ENCODE measurements at regions not wholly inside any gene's neighbourhood (a gene's known extent, or its start where the extent isn't known, plus 50 kb on each side); places are given as distances from the start of the nearest gene placed in this dataset.

DNA sequence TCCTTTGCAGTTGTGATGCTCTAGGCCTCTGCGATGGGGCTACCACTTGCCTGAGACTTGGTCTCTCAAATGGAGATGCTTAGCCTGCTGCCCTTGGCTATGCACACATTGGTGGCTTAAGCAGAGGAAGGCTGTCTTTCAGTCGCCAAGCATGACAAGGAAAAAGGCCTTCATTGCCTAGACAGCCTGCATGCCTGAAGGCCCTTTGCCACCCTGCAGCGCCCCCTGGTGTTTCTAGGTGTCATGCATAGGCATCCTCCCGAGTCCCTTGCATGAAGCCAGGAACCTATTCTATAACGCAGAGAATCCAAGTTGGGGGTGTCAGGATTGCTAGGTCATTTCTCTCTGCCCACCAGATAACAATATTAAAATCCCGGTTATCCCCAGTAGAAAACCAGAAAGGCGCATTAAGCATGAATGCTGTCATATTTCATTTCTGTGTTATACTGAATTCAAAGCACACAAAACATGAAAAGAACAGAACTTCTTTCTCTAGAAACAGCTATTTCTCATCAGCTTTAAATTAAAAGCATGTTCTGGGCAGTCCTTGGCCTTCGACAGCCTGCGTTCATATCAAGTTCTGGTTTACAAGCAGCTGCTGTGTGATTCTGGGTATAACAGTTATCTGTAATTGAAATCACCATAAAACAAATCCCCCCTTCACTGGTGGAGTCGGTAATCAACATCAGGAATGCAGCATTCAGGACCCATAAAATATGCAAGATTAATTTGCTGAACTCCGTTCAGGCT, 59.7 kb upstream of the TRPC7 start:
- TF ChIP-seq, protein P1, sequence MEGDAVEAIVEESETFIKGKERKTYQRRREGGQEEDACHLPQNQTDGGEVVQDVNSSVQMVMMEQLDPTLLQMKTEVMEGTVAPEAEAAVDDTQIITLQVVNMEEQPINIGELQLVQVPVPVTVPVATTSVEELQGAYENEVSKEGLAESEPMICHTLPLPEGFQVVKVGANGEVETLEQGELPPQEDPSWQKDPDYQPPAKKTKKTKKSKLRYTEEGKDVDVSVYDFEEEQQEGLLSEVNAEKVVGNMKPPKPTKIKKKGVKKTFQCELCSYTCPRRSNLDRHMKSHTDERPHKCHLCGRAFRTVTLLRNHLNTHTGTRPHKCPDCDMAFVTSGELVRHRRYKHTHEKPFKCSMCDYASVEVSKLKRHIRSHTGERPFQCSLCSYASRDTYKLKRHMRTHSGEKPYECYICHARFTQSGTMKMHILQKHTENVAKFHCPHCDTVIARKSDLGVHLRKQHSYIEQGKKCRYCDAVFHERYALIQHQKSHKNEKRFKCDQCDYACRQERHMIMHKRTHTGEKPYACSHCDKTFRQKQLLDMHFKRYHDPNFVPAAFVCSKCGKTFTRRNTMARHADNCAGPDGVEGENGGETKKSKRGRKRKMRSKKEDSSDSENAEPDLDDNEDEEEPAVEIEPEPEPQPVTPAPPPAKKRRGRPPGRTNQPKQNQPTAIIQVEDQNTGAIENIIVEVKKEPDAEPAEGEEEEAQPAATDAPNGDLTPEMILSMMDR (IDR thresholded peaks at IDR 0.05; ENCODE audit: low read depth, low read length, poor library complexity, severe bottlenecking) = peak; percentile 93
- no peak for TF ChIP-seq EZH2phosphoT487 (IDR thresholded peaks at IDR 0.05; ENCODE audit: borderline replicate concordance, low read length)
- no peaks in the 10 kb centered on the region for H3F3A ChIP-seq (ENCODE audit: control insufficient read depth, insufficient read depth)
- H3K27ac ChIP-seq (ENCODE audit: low read depth, low read length) = no peak overlapping the region

DNA sequence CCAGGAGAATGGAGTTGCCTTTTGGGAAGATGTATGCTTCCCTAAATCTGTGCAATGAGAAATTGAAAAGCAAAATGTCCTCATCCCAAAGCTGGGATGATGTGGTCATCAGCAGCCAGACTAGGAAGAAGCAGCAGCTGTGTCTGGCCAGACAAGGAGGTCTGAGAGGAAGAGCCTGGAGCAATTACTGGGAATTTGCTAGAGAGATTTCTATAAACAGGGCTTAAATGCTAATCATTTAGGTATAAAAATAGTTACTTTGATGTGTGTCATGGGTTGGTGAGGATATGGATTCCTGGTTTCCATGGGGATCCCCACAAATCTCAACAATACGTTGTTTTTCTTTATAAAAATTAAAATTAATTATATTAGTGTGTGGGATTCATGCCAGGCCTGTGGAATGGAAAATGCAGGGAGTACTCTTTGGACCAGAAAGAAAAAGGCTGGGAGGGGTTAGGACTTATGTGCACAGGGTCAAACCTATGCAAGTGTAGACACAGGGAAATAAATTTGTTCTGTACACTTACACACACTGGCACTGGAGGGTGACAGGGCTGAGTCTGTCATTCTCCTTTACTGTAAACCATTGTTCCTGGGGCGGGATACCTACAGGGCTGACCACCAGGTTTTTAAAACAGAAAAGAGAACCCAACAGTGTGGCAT, 58.7 kb upstream of the TRPC7 start:
- no peak for TF ChIP-seq EZH2phosphoT487 (IDR thresholded peaks at IDR 0.05; ENCODE audit: borderline replicate concordance, low read length)
- TF ChIP-seq, protein P1 (IDR thresholded peaks at IDR 0.05; ENCODE audit: low read depth, low read length, poor library complexity, severe bottlenecking) = no peak
- Histone ChIP-seq H3K4me3 (ENCODE audit: low read length) (no peak overlapping the region), H3K4me2 (ENCODE audit: low read length) (no peak overlapping the region), H3K27ac (ENCODE audit: low read depth, low read length) (no peak overlapping the region), H3K79me2 (ENCODE audit: control insufficient read depth, low read length) (no peaks in the 10 kb centered on the region), H3K4me1 (ENCODE audit: control insufficient read depth, low read length) (no peaks in the 10 kb centered on the region), H3K27me3 (ENCODE audit: control insufficient read depth, low read length) (no peaks in the 10 kb centered on the region), H3K36me3 (ENCODE audit: control insufficient read depth, low read length) (no peaks in the 10 kb centered on the region), H3K9me3 (ENCODE audit: control insufficient read depth, insufficient read depth, low read length) (no peaks in the 10 kb centered on the region), H4K20me1 (ENCODE audit: control insufficient read depth, insufficient read depth, low read depth, low read length) (no peaks in the 10 kb centered on the region), H3K9me2 (replicated peaks; ENCODE audit: control insufficient read depth, low read length) (no peaks in the 10 kb centered on the region), H3F3A (ENCODE audit: control insufficient read depth, insufficient read depth) (no peaks in the 10 kb centered on the region)

More for the DNA sequence above, 59.7 kb upstream of the TRPC7 start:
- no peak overlapping the region for H3K4me2 ChIP-seq (ENCODE audit: low read length)
- H4K20me1 ChIP-seq (ENCODE audit: control insufficient read depth, insufficient read depth, low read depth, low read length) = no peaks in the 10 kb centered on the region
- H3K4me1 ChIP-seq (ENCODE audit: control insufficient read depth, low read length) = no peaks in the 10 kb centered on the region
- H3K36me3 ChIP-seq (ENCODE audit: control insufficient read depth, low read length) = no peaks in the 10 kb centered on the region
- H3K27me3 ChIP-seq (ENCODE audit: control insufficient read depth, low read length) = no peaks in the 10 kb centered on the region
- no peaks in the 10 kb centered on the region for H3K79me2 ChIP-seq (ENCODE audit: control insufficient read depth, low read length)
- no peaks in the 10 kb centered on the region for H3K9me3 ChIP-seq (ENCODE audit: control insufficient read depth, insufficient read depth, low read length)
- H3K9me2 ChIP-seq (replicated peaks; ENCODE audit: control insufficient read depth, low read length) = no peaks in the 10 kb centered on the region
- H3K4me3 ChIP-seq (ENCODE audit: low read length) = no peak overlapping the region

DNA sequence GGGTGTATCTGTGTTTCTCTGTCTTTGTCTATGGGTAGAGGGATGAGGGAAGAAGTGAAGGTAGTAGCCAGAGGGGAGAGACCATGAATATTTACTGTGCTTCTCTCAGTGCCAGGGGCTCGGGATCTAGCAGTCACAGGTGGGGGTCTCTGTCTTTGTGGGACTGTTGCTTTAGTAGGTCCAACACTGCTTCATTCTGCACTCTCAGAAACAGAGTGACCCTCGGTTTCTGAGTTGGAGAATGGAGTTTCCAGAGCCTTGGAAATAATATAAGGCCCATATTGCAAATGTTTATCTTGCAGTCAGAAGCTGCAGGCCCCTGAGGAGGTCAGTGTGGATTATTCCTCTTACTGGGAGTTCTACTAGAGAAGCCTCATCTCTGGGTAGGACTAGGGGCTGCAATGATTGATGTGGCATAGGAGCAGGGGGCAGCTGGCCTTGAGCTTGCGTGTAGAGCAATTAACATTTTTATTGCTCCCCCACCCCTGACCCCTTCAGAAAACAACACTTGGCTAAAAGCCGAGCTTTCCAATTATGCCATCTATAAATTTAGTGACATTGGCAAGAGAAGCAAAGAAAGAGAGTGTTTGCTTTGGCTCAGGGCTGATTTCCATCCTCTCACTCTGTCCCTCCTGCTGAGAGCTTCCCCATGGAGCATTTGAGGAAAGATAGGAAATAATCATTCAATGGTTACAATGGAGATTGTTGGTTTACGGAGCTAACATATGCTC, 55.0 kb upstream of the TRPC7 start:
- Histone ChIP-seq H3K9me2 (replicated peaks; ENCODE audit: control insufficient read depth, low read length) (no peaks in the 10 kb centered on the region), H3K4me3 (ENCODE audit: low read length) (no peak overlapping the region), H3K4me2 (ENCODE audit: low read length) (no peak overlapping the region), H3K27me3 (ENCODE audit: control insufficient read depth, low read length) (no peaks in the 10 kb centered on the region), H3K9me3 (ENCODE audit: control insufficient read depth, insufficient read depth, low read length) (no peaks in the 10 kb centered on the region), H3K79me2 (ENCODE audit: control insufficient read depth, low read length) (no peaks in the 10 kb centered on the region), H3K36me3 (ENCODE audit: control insufficient read depth, low read length) (no peaks in the 10 kb centered on the region), H3F3A (ENCODE audit: control insufficient read depth, insufficient read depth) (no peaks in the 10 kb centered on the region), H3K27ac (ENCODE audit: low read depth, low read length) (no peak overlapping the region), H4K20me1 (ENCODE audit: control insufficient read depth, insufficient read depth, low read depth, low read length) (no peaks in the 10 kb centered on the region), H3K4me1 (ENCODE audit: control insufficient read depth, low read length) (no peaks in the 10 kb centered on the region)
- TF ChIP-seq EZH2phosphoT487 (IDR thresholded peaks at IDR 0.05; ENCODE audit: borderline replicate concordance, low read length) = no peak
- TF ChIP-seq, protein P1 (IDR thresholded peaks at IDR 0.05; ENCODE audit: low read depth, low read length, poor library complexity, severe bottlenecking) = no peak

All from DOHH2 (cell line).